Pulmonary artery endothelial cell (primary cell): ENCODE measurements at regions not wholly inside any gene's neighbourhood (a gene's known extent, or its start where the extent isn't known, plus 50 kb on each side); places are given as distances from the start of the nearest gene placed in this dataset.

Experiments used
- DNase-seq: peaks from one replicate; pipeline ENCODE4 v3.0.0-alpha.2; 2011; ENCODE audit warnings: low read depth, low spot score

DNA sequence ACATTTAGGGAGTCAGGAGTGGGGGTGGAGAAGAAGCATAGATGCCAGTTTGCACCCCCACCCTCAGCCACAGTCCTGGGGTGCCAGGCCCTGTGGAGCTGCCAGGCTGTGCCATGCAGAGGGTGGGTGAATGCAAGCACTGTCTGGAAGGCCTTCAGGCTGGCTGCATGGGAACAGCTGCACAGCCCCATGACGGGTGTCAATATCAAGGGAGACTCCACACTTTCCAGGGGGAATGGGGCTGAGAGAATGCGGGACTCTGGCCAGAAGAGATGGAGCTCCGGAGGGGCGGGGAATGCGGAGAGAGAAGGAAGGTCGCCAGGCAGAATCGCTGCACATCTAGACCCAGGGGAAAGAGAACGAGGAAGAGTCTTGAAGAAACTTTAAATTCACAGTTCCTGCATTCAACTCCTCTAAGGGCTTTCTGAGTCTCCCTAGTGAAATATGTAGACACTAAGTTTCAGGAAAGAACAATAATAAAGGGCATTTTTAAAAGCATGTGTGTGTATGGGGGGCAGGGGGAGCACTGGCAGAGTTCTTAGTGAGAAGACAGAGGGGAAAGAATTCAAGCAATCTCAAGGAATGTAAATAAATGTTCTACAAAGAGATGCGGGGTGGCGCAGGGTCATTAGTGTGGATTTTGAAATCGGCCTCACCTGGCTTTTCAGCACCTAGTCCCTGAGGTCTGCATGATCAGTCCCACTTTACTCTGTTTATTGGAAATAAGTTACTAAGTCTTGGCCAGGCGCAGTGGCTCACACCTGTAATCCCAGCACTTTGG is 59.1 kb downstream of the BOD1 start:
- DNase-seq, result no peak

DNA sequence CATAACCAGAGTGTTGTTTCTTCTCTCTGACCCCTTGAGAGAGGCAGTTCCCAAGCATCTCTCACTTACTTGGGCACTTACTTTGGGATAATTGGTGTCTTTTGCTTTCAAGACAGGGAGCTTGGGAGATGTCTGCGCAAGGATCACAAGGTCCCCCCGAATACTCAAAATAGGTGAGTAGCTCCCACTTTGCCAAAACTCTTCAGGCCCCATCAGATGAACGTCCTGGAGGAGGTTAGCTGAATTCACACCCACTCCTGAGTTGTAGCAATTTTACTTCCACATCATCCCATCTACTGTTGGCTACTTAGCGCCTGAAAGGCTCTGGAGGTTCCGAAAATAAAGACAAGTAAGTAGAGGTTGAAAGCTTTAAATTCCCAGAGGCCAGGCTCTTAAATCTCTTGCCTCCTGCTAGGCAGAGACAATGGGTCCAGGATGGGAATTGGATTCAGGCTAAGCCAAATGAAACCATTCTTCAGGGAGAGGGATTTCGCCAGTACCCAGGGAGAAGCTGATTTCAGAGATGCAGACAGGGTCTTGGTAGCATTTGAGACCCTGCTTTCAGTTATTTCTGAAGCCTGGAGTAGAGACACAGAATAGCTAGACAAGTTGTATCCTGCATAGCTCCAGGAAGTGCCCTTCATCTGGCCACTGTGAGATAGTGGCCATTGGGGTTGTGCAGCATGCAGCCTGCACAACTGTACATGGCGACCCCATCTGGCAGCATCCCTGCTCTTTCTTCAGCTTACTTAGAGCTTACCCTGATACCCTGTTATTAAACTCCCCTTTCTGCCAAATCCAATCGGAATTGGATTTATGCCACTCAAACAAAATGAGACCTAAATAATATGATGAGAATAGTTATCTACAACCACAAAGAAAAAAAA is 60.1 kb downstream of the BOD1 start:
- DNase-seq, result no peak

GRCh38 chr5:173554989-173555705 is 61.3 kb downstream of the BOD1 start:
- DNase-seq, result no peak

DNA sequence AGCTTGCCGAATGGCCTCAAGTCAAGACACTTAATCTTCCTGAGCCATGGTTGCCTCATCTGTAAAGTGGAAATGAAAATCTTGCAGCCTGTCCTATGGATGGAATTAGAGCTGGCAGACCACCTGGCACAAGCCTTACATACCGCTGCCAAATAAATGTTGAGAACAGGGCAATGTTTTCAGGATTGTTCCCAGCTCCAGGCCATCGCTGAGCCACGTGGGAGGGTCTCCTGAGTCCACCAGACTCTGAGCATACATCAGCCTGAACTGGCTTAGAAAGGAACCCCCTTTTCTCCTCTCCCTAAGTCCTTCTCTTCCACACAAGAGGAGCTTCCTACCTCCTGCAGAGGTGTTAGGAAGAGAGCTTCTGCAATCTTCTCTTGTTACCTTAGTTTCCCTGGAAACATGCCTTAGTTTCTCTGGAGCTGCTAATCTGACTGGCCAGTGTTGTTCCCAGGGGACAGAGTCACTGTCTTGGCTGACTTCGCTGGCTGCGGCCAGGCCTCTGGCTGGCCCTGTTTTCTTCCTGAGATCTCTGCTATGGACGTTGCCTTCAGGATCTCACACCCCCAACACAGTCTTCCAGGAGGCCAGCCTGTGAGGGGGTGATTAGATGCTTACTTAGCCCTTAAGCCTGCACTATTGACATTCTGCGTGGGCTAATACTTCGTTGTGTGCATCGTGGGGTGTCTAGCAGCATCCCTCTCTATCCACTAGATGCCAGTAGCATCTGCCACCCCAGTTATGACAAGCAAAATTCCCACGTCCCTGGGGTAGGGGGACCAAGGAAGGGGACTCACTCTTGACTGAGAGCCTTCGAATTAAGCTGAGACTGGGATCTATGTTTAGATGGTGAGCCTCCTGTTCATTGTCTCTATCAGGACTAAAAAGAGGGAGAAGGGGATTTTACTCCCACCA is 62.2 kb downstream of the BOD1 start:
- no peak for DNase-seq

- no peak for DNase-seq
These were observed 65.8 kb downstream of the BOD1 start for GRCh38 chr5:173550641-173551040.

- no peak for DNase-seq
These were observed 66.8 kb downstream of the BOD1 start for GRCh38 chr5:173549644-173550043.

- no peak for DNase-seq
These were observed 68.9 kb downstream of the BOD1 start for GRCh38 chr5:173547579-173547978.

GRCh38 chr5:173542964-173543363 is 73.5 kb downstream of the BOD1 start:
- no peak for DNase-seq

DNA sequence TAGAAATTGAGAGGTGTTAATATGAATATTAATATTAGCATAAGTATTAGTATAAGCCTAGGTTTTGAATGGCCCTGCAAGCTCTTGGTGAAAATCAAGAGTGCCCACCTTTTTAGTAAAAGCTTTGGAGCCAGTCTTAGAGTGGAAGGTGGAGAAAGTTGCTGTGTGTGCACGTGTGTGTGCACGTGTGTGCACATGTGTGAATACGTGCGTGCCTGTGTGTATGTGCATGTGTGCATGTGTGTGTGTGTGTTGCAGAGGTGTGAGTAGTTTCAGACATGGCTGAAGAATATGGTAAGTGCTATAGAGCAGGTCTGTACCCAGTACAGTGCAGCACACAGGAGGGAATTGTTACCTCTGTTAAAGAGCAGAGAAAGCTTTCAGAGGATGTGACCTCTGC is 74.3 kb downstream of the BOD1 start:
- no peak for DNase-seq

GRCh38 chr5:173538654-173539053 is 77.8 kb downstream of the BOD1 start:
- no peak for DNase-seq

DNA sequence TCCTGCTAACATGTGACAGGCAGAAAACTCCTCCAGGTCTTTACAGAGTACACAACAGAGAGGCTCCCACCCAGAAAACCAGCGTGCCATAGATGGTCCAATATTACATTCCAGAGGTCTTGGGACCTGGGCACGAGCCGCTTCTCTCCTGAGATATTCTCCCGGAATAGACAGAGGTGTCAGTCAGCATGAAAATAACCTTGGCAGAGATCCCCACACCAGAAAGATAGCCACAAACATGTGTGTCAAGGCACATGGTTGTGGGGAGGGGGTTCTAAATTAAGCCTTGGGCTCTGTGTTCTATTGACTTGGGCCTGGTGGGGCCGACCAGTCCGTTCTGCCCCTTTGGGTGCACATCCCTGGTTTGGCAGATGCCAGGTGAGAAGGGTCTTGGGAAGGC is 78.4 kb downstream of the BOD1 start:
- DNase-seq, result no peak

DNA sequence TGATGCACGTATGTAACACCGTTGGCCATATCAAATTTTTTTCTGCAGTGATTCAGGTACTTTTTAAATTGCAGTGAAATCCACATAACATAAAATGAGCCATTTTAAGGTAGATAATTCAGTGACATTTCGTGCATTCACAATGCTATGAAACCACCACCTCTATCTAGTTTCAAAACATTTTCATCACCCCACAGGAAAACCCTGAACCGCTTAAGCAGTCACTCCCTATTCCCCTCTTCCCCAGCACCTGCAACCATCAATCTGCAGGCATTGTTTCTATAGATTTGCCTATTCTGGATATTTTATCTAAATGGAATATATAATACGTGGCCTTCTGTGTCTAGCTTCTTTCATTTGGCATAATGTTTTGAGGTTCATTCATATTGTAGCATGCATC is 79.2 kb downstream of the BOD1 start:
- DNase-seq, result no peak

DNA sequence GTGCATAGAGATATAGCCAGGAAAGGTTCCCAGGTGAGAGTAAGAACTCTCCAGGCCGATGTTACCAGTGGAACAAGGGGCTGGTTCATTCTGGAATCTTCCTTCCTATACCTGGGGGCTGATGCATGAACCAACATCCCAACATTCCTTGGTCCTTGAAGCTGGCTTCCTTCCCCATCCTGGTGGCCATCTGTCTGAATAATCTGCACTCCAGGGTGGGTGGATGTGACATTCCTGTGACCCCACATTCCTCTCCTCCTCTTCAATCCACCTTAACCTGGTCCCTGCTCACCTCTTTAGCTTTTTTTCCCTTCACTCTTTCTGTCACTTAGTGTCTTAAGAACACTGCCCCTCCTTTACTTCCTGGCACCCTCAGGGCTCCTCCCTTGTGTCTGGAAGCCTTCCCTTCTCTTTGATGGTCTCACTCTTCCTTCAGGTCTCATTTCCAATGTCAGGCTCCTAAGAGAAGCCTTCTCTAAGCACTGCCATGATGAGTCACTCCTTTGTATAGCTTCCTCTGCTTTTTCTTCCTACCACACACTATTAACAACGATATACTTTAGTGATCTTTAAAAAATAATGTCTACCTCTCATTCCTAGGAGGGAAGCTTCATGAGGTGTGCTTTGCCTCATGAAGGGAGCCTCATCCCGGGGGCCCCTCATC is 80.3 kb downstream of the BOD1 start:
- DNase-seq, result no peak

DNA sequence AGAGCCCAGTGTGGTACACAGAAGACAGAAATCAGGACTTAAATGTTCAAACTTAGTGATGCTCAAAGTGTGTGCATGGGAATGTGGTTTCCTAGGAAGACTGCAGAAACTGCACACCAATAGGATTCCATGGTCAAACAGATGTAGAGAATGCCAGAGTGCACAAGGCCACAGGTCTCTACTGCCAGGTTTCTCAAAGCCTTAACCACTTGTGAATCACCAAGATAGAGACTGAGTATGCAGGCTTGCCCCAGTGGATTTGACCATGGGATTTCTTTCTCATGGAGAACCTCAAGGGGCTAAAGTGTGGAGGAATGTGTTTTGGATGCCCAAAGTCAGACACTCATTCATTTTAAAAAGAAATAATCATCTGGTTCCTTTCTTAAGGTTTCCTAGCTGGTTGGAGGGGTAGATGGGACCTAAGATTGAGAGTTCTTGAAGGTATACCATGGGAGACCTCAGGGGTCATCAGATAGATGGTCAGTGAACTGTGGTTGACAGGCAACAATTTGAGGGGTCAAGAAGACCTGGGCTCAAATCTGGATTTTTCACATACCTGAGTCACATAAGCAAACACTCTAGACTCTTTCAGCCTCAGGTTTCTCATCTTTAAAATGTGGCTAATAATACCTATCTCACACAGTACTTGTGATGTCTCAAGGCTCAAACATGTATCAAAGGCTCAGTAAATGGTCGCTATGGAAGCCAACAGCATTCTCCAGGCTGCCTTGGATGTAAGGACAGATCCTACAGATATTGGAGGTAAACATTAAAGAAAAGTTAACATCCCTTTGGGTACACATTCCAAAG is 81.1 kb downstream of the BOD1 start:
- DNase-seq, result no peak

GRCh38 chr5:173534664-173535063 is 81.8 kb downstream of the BOD1 start:
- no peak for DNase-seq

DNA sequence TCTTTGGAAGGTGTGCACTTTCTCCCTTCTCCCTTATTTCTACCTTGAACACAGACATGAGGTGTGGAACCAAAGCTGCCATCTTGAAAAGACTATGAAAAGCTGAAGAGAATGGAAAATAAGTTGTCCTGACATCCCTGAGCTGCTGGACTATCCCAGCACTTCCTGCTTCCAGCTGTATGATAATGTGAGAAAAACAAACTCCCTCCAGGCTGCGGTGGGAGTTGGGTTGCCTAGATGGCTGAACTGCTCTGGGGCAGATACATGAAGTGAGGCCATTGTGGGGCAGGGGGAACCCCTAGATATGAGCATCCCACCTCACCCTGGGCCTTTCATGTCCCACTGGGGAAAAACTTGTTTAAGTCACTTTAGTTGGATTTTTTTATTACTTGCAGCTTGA is 82.4 kb downstream of the BOD1 start:
- no peak for DNase-seq

DNA sequence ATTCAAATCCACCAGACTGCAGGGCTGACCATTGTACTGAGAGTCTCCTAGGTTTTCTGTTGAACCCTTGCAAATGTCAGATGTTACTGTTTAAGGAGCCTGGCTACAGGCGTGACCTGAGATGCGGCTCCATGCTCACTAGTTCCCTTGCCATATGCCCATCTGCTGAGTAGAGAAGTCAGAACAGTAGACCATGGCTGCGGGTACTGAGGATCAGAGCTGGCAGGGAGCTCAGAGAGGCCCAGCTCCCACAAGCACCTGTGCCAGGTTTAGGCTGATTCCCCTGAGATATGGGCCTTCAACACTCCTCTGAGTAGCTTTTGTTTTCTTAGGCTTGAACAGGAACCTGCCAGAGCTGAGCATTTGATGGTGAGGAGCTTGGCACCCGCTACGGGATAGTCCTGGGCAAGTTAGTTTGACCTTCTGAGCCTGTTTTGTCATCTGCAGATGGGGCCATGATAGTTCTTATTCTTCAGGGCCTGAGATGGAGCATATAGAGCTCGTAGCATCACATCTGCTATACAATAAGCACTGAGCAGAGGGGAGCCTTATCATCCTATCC is 83.7 kb downstream of the BOD1 start:
- no peak for DNase-seq

DNA sequence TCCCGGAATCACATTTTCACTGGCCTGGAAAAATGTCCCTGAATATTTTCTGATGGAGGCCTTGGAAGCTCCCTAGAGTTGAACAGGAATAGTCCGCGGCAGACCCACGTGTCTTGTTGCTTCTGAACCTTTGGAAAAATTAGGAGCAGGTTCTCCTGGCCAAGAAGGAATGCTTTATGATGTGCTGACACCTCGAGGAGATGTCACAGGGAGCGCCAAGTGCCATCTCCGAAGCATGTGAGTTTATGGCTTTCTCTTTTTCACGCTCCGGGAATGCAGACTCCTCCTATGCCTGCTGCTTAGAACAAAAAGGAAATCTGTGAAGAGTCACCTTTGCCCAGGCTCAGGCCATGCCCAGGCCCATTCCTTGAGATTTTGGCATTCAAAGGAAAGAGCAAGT is 84.6 kb downstream of the BOD1 start:
- no peak for DNase-seq

GRCh38 chr5:173530547-173530946 is 85.9 kb downstream of the BOD1 start:
- no peak for DNase-seq
